PC-9 (cell line): ENCODE measurements at regions not wholly inside any gene's neighbourhood (a gene's known extent, or its start where the extent isn't known, plus 50 kb on each side); places are given as distances from the start of the nearest gene placed in this dataset.

Experiments used
- BruUV-seq: library from RNA; stranded (reverse); fragments of 400-500 nt; replicated peaks from 2 replicates; lab custom pipeline; 2021; lab: Mats Ljungman, UMichigan
- CTCF ChIA-PET: fragments of 300-600 bp; sonication (Branson Sonifier 250); formaldehyde crosslinking; loops from one replicate; lab custom pipeline; 2022; ENCODE audit warnings: antibody characterized with exemption; lab: Charles Lee
- POLR2A ChIA-PET: fragments of 300-600 bp; sonication (Branson Sonifier 250); formaldehyde crosslinking; loops from one replicate; lab custom pipeline; 2022; ENCODE audit warnings: antibody characterized with exemption; ENCODE audit not compliant: unreplicated experiment; lab: Charles Lee
- DNase-seq, 2 experiments: peaks; one replicate each; pipeline versions ENCODE4 v3.0.0 to v3.0.0-alpha.2; 2015 to 2022; ENCODE audit warnings: mixed read lengths in 1 of 2
- H2AFZ ChIP-seq: fragments of 200-600 bp; sonication (generic); 2 replicates; pipeline ENCODE4 v1.8.1; 2017; ENCODE audit warnings: antibody characterized with exemption
- H3F3A ChIP-seq: fragments of 200-600 bp; sonication (generic); 2 replicates; pipeline ENCODE4 v1.8.1; 2017; ENCODE audit warnings: antibody characterized with exemption, mild to moderate bottlenecking, low read depth; ENCODE audit not compliant: insufficient read depth
- H3K27ac ChIP-seq: fragments of 200-600 bp; sonication (generic); 2 replicates; pipeline ENCODE4 v1.6.1; 2016; ENCODE audit warnings: mixed run types
- H3K27me3 ChIP-seq: fragments of 200-600 bp; sonication (generic); 2 replicates; pipeline ENCODE4 v1.6.1; 2016; ENCODE audit warnings: low read depth, mixed run types; ENCODE audit not compliant: insufficient read depth
- H3K36me3 ChIP-seq: fragments of 200-600 bp; sonication (generic); 2 replicates; pipeline ENCODE4 v1.6.1; 2016; ENCODE audit warnings: low read depth, mixed run types
- H3K4me1 ChIP-seq: fragments of 200-600 bp; sonication (generic); replicated peaks from 2 replicates; pipeline ENCODE4 v1.6.1; 2016; ENCODE audit warnings: mixed run types; ENCODE audit not compliant: insufficient read depth
- H3K4me2 ChIP-seq: fragments of 200-600 bp; sonication (generic); 2 replicates; pipeline ENCODE4 v1.6.1; 2017; ENCODE audit warnings: mixed run types
- H3K4me3 ChIP-seq: fragments of 200-600 bp; sonication (generic); 2 replicates; pipeline ENCODE4 v1.6.1; 2016; ENCODE audit warnings: mixed run types
- H3K79me2 ChIP-seq: fragments of 200-600 bp; sonication (generic); 2 replicates; pipeline ENCODE4 v1.6.1; 2017; ENCODE audit warnings: low read depth, mixed run types
- H3K9me2 ChIP-seq: fragments of 200-600 bp; sonication (generic); 2 replicates; pipeline ENCODE4 v1.8.1; 2017; ENCODE audit warnings: mild to moderate bottlenecking; ENCODE audit not compliant: insufficient read depth
- H3K9me3 ChIP-seq: fragments of 200-600 bp; sonication (generic); 2 replicates; pipeline ENCODE4 v1.8.1; 2016; ENCODE audit warnings: low read depth; ENCODE audit not compliant: insufficient read depth
- H4K20me1 ChIP-seq: fragments of 200-600 bp; sonication (generic); 2 replicates; pipeline ENCODE4 v1.8.1; 2017; ENCODE audit not compliant: insufficient read depth
- EZH2 ChIP-seq: fragments of 200-600 bp; sonication (generic); IDR thresholded peaks from 2 replicates; pipeline ENCODE4 v1.8.0; 2017; ENCODE audit warnings: antibody characterized with exemption, low read depth
- intact Hi-C: fragments of 100-400 bp; cut with micrococcal nuclease; formaldehyde crosslinking; loops from one replicate; pipeline ENCODE4 v1.10.0; 2022; ENCODE audit not compliant: unreplicated experiment
- TF ChIP-seq, protein P1 (sequence below): fragments of 200-600 bp; sonication (generic); conservative IDR thresholded peaks from 2 replicates; pipeline ENCODE4 v1.6.1; 2017; ENCODE audit warnings: mixed run types, antibody characterized with exemption, mild to moderate bottlenecking, moderate library complexity

DNA sequence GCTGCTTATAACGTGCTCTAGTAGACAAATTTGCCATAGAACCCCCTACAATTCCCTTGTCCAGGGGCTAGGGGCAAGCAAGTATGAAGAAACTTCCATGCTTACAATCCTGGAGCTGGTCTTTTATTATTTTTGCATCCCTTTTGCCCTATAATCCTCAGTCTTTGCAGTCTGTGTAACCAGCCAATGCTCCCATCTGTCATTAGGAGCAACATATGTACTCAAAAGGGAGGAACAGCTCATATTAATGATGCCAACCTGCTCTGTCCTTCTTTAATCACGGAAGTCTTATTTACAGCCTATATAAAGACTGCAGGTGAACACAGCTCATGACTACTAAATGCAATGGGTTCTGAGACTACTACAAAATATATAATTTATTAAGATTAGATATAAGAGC is 263.3 kb downstream of the ZIC1 start:
- H3K27me3 ChIP-seq = no peaks in the 10 kb centered on the region
- intact Hi-C loops = no loop called here
- DNase-seq = no peak
- H3K4me1 ChIP-seq = no peaks in the 10 kb centered on the region
- POLR2A ChIA-PET = no interaction called here
- H2AFZ ChIP-seq = no peak overlapping the region
- no peak overlapping the region for H3K4me3 ChIP-seq
- no peaks in the 10 kb centered on the region for H4K20me1 ChIP-seq
- no peaks in the 10 kb centered on the region for H3K9me2 ChIP-seq
- H3K4me2 ChIP-seq = no peak overlapping the region
- no peaks in the 10 kb centered on the region for H3K79me2 ChIP-seq
- BruUV-seq = no TSS peak
- no peaks in the 10 kb centered on the region for H3K9me3 ChIP-seq
- CTCF ChIA-PET = no interaction called here
- H3K27ac ChIP-seq = no peak overlapping the region
- TF ChIP-seq, protein P1, sequence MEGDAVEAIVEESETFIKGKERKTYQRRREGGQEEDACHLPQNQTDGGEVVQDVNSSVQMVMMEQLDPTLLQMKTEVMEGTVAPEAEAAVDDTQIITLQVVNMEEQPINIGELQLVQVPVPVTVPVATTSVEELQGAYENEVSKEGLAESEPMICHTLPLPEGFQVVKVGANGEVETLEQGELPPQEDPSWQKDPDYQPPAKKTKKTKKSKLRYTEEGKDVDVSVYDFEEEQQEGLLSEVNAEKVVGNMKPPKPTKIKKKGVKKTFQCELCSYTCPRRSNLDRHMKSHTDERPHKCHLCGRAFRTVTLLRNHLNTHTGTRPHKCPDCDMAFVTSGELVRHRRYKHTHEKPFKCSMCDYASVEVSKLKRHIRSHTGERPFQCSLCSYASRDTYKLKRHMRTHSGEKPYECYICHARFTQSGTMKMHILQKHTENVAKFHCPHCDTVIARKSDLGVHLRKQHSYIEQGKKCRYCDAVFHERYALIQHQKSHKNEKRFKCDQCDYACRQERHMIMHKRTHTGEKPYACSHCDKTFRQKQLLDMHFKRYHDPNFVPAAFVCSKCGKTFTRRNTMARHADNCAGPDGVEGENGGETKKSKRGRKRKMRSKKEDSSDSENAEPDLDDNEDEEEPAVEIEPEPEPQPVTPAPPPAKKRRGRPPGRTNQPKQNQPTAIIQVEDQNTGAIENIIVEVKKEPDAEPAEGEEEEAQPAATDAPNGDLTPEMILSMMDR = no peak
- no peak for TF ChIP-seq EZH2
- H3K36me3 ChIP-seq = no peaks in the 10 kb centered on the region
- H3F3A ChIP-seq = no peaks in the 10 kb centered on the region

DNA sequence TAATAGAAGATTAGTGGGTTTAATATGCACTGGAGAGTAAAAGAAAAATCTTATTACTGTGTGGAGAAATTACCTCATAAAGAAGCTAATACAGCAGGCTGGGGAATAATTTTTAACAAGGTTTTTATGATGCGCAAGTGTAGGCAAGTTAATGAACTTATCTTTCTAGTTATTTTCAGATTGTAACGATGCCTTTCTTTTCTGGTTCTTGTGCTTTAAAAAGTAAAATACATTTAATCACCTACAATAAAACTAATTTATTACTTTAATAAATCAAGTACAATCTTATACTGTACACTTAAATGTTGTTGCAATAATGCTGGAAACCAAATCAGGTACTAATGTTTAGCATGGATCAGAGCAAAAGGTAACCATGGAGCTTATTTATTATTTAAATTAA is 266.6 kb downstream of the ZIC1 start:
- H3K9me3 ChIP-seq = no peaks in the 10 kb centered on the region
- no peaks in the 10 kb centered on the region for H3K27me3 ChIP-seq
- no peaks in the 10 kb centered on the region for H3F3A ChIP-seq
- no peaks in the 10 kb centered on the region for H3K4me1 ChIP-seq
- H4K20me1 ChIP-seq = no peaks in the 10 kb centered on the region
- intact Hi-C loops = no loop called here
- no peak overlapping the region for H3K4me3 ChIP-seq
- no peaks in the 10 kb centered on the region for H3K36me3 ChIP-seq
- TF ChIP-seq EZH2 = no peak
- TF ChIP-seq, protein P1 = no peak
- CTCF ChIA-PET = no interaction called here
- no peak for DNase-seq
- no peak overlapping the region for H3K4me2 ChIP-seq
- H3K9me2 ChIP-seq = no peaks in the 10 kb centered on the region
- no peak overlapping the region for H3K27ac ChIP-seq
- POLR2A ChIA-PET = no interaction called here
- no peak overlapping the region for H2AFZ ChIP-seq
- no peaks in the 10 kb centered on the region for H3K79me2 ChIP-seq
- no TSS peak for BruUV-seq

DNA sequence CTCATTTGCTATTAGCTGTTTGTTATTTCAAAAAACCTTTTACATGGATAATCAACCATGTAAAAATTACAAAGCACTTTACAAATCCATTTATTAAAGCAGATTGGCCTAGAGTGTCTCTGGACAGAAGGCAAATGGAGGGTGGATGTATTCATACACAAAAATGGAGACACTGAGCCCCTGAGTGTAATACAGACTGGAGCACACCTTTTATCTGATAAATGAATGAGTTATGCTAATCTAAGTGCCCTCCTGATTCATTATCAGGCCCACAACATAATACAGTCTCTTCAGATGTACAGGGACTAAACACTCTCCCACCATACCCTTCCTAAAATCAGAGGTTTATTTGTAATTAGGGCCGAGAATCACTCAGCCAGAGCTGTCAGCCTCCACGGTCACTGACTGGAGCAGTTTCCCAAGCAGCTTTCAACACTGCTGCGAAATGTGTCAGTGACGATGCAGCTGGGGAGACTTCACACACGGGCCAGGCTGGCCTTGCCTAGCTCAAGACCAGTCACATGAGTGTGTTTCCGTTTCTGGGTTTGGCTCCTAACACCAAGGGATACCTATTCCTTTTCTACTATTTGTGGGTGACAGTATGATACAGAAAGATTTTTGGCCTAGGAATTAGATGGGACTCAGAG is 271.8 kb downstream of the ZIC1 start:
- H3K4me3 ChIP-seq = no peak overlapping the region
- BruUV-seq = no TSS peak
- no peak overlapping the region for H3K27ac ChIP-seq
- no peaks in the 10 kb centered on the region for H3K27me3 ChIP-seq
- H3F3A ChIP-seq = no peaks in the 10 kb centered on the region
- no peaks in the 10 kb centered on the region for H3K79me2 ChIP-seq
- ChIA-PET CTCF (no interaction called here), POLR2A (no interaction called here)
- no peak overlapping the region for H2AFZ ChIP-seq
- TF ChIP-seq EZH2 = no peak
- TF ChIP-seq, protein P1 = no peak
- no peak overlapping the region for H3K4me2 ChIP-seq
- no peaks in the 10 kb centered on the region for H4K20me1 ChIP-seq
- intact Hi-C loops = no loop called here
- H3K9me2 ChIP-seq = no peaks in the 10 kb centered on the region
- no peak for DNase-seq
- H3K4me1 ChIP-seq = no peaks in the 10 kb centered on the region
- H3K36me3 ChIP-seq = no peaks in the 10 kb centered on the region
- H3K9me3 ChIP-seq = no peaks in the 10 kb centered on the region
